ENCODE measurements at regions not wholly inside any gene's neighbourhood (a gene's known extent, or its start where the extent isn't known, plus 50 kb on each side); places are given as distances from the start of the nearest gene placed in this dataset.

DNA sequence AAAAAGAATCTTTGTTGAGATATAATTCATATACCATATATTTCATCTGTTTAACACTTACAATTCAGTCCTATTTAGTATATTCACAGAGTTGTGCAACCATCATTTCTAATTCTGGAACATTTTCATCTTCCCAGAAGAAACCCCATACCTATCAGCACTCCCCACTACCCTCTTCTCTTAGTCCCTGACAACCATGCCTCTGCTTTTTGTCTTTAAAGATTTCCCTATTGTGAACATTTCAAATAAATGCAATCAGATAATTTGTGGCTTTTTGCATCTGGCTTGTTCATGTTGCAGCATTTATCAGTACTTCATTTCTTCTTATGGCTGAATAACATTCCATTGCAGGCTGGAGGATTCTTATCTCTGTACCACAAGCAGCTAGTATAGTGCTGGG is 305.9 kb upstream of the MEX3C start:
- TF ChIP-seq POLR2A (IDR thresholded peaks at IDR 0.05; ENCODE audit: low read length) (no peak), GATA1 (IDR thresholded peaks at IDR 0.05; ENCODE audit: low read depth, low read length) (no peak)
